Activated B cell treated with CpG ODN at 0.5 μM for 24 hours (primary cell): ENCODE measurements at regions not wholly inside any gene's neighbourhood (a gene's known extent, or its start where the extent isn't known, plus 50 kb on each side); places are given as distances from the start of the nearest gene placed in this dataset.

Experiments used
- ATAC-seq: fragments of 200-7000 bp; cut with Tn5 transposase; one replicate; pipeline ENCODE4 v1.10.0; 2021; ENCODE audit warnings: low read depth, mild to moderate bottlenecking, moderate library complexity
- CTCF ChIA-PET: fragments of 350-600 bp; sonication (Branson Sonifier 250); formaldehyde crosslinking; loops from one replicate; lab custom pipeline; 2021; ENCODE audit warnings: antibody characterized with exemption; lab: Charles Lee
- POLR2A ChIA-PET: fragments of 350-600 bp; sonication (Branson Sonifier 250); formaldehyde crosslinking; loops from one replicate; lab custom pipeline; 2021; ENCODE audit warnings: antibody characterized with exemption; lab: Charles Lee
- DNase-seq: peaks from one replicate; pipeline ENCODE4 v3.0.0; 2022
- H3K27ac Mint-ChIP-seq: one replicate; pipeline ENCODE4 v1.8.0; 2020; ENCODE audit warnings: mixed read lengths
- H3K27me3 Mint-ChIP-seq: one replicate; pipeline ENCODE4 v1.8.0; 2021; ENCODE audit warnings: mixed read lengths
- H3K36me3 Mint-ChIP-seq: one replicate; pipeline ENCODE4 v1.8.0; 2021; ENCODE audit warnings: low read depth, mixed read lengths
- H3K4me1 Mint-ChIP-seq: one replicate; pipeline ENCODE4 v1.8.0; 2021; ENCODE audit warnings: mixed read lengths
- H3K4me3 Mint-ChIP-seq: one replicate; pipeline ENCODE4 v1.8.0; 2020; ENCODE audit warnings: mild to moderate bottlenecking, mixed read lengths
- H3K9me3 Mint-ChIP-seq: one replicate; pipeline ENCODE4 v1.8.0; 2020; ENCODE audit warnings: mixed read lengths
- CTCF ChIP-seq: fragments of 200-600 bp; IDR thresholded peaks from one replicate; pipeline ENCODE4 v1.8.0; 2022; ENCODE audit warnings: antibody characterized with exemption, mild to moderate bottlenecking
- intact Hi-C: fragments of 100-400 bp; cut with micrococcal nuclease; formaldehyde crosslinking; loops from one replicate; pipeline ENCODE4 v1.15.1; 2024

GRCh38 chr5:176740131-176740701 lies 70.1 kb upstream of the UNC5A start:
- TF ChIP-seq CTCF, result no peak
- no peaks in the 10 kb centered on the region for H3K36me3 Mint-ChIP-seq
- H3K27me3 Mint-ChIP-seq, result peaks cover 66% of the 10 kb centered on the region
- intact Hi-C loops, result no loop called here
- H3K4me3 Mint-ChIP-seq, result no peak overlapping the region
- DNase-seq (no peak), ATAC-seq (no peak)
- ChIA-PET CTCF (no interaction called here), POLR2A (no interaction called here)
- peaks cover 5% of the 10 kb centered on the region for H3K4me1 Mint-ChIP-seq
- H3K9me3 Mint-ChIP-seq, result no peaks in the 10 kb centered on the region
- H3K27ac Mint-ChIP-seq, result no peak overlapping the region

DNA sequence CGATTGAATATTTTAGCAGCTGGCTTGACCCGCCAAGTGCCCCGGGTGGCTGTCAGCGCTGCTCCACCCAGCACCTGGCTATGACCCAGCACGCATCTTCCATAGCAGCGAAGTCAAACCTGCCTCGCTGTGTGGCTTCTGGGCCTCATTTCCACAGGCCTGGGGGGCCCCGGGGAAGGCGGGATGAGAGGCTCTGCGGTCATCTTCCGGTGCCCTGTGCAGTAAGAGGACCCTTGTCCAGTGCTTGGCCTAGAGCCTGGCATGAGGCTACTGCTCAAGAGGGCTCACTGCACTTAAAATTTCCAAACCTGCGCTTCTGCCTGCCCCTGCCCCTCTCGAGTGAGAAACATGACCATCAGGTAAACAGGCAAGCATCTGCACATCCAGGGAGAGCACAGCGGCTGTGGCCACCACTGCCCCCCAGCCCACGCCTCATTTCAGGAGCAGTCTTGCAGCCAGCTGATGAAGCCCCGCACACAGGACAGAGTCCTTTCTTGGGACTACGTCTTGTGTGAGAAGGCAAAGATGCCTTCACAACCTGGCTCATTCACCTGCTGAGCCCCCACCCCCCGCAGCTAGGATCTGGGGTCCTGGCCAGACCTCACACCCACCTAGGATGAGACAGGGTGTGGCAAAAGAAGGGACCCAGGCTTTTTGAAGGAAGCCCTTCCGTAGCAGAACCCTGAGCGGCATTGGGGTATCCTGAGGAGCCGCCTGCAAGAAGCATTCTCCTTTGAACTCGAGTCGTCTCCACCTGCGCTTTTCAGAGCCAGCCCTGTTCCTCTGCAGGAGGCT lies 69.5 kb upstream of the UNC5A start:
- peaks cover 67% of the 10 kb centered on the region for H3K27me3 Mint-ChIP-seq
- H3K9me3 Mint-ChIP-seq, result no peaks in the 10 kb centered on the region
- no peak overlapping the region for H3K4me3 Mint-ChIP-seq
- peaks cover 9% of the 10 kb centered on the region for H3K4me1 Mint-ChIP-seq
- no peaks in the 10 kb centered on the region for H3K36me3 Mint-ChIP-seq
- no peak for TF ChIP-seq CTCF
- no peak overlapping the region for H3K27ac Mint-ChIP-seq
- CTCF ChIA-PET, result no interaction called here
- ATAC-seq, result no peak
- DNase-seq, result no peak
- intact Hi-C loops, result no loop called here
- POLR2A ChIA-PET, result no interaction called here

DNA sequence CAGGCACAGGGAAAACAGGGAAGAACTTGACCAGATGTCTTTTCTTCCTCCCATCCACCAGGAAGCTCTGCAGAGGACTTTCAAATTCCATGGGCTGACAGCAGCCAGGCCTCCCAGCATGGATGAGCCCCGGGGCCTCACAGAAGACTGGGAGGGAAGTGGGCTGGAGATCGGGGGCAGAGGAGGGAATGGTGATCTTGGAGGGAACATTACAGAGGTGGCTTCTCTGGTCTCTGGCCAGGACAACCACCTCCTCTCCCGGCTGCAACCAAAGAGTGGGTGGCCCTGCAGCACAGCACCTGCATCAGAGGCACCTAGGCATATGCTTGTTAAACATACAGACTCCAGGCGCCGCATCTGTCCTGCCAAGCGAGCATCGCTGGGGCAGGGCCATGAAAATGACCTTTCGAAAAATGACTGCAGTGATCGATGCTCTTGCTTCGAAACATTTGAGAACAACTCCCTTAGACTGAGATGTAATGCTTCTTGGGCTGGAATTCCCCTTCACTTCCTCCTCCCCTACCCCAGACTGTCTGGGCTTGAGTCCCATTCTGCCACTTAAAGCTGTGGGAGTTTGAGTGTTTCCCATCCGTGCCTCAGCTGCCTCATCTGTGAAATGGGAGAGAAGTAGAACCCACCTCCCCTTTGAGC lies 68.7 kb upstream of the UNC5A start:
- H3K4me3 Mint-ChIP-seq, result no peak overlapping the region
- H3K9me3 Mint-ChIP-seq, result no peaks in the 10 kb centered on the region
- no peak for ATAC-seq
- ChIA-PET CTCF (no interaction called here), POLR2A (no interaction called here)
- DNase-seq, result no peak
- no peak for TF ChIP-seq CTCF
- intact Hi-C loops, result no loop called here
- H3K4me1 Mint-ChIP-seq, result peaks cover 15% of the 10 kb centered on the region
- no peak overlapping the region for H3K27ac Mint-ChIP-seq
- H3K36me3 Mint-ChIP-seq, result no peaks in the 10 kb centered on the region
- peaks cover 71% of the 10 kb centered on the region for H3K27me3 Mint-ChIP-seq

- POLR2A ChIA-PET, result no interaction called here
- no peak overlapping the region for H3K4me3 Mint-ChIP-seq
- peaks cover 71% of the 10 kb centered on the region for H3K27me3 Mint-ChIP-seq
- H3K36me3 Mint-ChIP-seq, result no peaks in the 10 kb centered on the region
- no peak for ATAC-seq
- H3K27ac Mint-ChIP-seq, result no peak overlapping the region
- H3K9me3 Mint-ChIP-seq, result no peaks in the 10 kb centered on the region
- CTCF ChIA-PET, result no interaction called here
- no peak for DNase-seq
- TF ChIP-seq CTCF, result no peak
- intact Hi-C loops, result no loop called here
- peaks cover 15% of the 10 kb centered on the region for H3K4me1 Mint-ChIP-seq
These were observed 67.9 kb upstream of the UNC5A start for GRCh38 chr5:176742246-176743105.
